ENCODE measurements at regions not wholly inside any gene's neighbourhood (a gene's known extent, or its start where the extent isn't known, plus 50 kb on each side); places are given as distances from the start of the nearest gene placed in this dataset.

DNA sequence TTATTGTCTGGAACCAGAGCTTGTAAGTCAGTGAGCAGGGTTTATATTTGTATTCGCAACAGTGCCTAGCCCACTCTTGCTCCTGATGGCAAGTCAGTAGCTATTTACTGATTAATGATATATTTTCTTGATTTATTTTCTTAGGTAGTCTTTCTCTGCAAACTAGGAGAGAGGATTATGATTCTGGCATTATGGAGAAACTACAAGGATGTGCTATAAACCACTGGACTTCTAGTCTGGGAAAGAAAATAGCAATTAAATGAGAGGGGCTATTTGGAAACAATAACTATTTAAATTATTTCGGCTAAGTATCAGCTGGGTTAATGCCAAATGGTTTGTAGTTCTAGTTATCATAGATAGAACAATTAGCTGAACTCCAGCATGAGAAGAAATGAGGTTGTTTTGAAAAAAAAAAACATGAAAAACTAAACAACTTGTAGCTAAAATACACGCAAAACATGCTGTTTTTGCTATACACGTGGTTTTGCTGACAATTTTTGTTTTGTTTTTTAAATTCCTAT is 304.9 kb upstream of the TCF21 start:
- DNase-seq: no peak

DNA sequence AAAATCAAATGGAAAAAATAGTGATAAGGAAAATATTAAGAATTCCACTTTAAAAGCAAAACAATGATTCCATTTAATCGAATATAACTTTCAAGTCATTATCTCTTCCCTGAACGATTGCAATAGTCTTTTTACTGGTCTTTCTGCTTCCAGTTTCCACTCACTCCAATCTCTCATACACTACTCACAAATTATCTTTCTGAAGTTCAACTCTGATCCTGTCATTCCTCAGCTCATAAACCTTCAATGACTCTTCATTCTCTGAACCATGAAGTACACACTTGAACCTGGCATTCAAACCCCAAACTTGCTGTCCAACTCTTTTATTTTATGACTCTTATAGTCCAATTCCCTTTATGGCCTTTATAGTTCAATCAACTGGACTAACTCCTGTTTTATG is 304.1 kb upstream of the TCF21 start:
- DNase-seq: no peak

DNA sequence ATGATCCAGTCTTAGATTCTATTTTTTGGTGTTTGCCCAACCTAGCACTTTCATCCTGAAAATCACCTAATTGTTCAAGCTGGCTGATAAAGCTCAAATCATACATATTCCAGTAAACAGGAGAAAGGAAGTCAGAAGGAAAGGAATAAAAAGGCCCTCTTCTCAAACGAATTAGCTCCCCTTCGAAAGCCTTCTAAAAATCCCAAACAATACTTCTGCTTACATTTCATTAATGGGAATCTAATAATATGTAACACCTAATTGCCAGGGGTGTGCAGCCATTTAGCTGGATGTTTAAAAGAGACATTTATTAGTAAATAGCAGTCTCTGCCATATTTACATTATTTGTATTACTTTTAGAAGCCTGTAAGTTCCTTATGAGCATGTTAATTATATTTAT is 302.9 kb upstream of the TCF21 start:
- no peak for DNase-seq

DNA sequence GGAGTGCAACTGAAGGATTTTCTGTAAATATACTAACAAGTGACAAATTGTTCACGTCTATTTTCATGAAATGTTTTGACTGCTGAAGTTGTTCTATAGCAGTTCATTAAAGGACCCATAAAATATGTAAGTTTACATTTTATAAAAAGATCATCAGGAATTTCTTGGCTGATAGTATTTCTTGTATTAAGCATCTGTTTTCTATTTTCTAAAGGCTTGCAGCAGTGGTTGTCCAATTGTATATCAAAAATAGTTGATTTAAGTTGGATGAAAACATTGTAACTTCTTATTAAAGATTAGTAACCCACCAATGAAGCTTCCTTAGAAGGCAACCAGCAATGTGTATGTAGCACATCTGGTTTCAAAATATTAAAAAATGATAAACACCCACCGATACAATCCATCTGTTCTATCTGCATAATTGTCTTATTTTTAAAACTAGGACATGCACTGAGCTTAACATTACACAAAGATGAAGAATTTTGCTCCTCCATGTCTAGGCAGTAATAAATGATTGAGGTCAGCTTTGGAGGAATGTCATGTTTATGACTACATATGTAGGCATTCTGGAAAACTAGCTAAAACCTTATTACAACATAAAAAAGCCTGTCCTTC is 301.3 kb upstream of the TCF21 start:
- DNase-seq: no peak

GRCh38 chr6:133590196-133590595 is 298.7 kb upstream of the TCF21 start:
- no peak for DNase-seq

DNA sequence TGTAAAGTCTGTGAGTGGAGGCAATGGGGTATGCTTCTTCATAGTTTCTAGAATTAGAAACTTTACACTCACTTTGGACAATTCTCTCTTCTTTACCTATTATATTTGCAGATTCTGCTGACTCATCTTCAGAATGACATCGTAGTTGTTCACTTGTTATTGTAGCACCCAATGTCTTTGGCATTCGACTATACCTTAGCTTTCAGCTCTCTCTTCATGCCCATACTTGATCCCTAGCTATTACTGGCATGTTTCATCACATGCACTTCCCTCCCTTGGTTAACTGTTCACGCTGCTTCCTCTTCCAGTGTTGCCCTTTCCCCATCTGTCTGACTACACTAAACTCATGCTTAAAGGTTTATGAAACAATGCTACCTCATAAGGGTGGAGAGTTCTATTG is 298.1 kb upstream of the TCF21 start:
- no peak for DNase-seq

GRCh38 chr6:133591275-133591674 is 297.6 kb upstream of the TCF21 start:
- no peak for DNase-seq

- no peak for DNase-seq
Observed at GRCh38 chr6:133594652-133595110, 294.2 kb upstream of the TCF21 start.

- DNase-seq: no peak
Observed at GRCh38 chr6:133595111-133595761, 293.7 kb upstream of the TCF21 start.

DNA sequence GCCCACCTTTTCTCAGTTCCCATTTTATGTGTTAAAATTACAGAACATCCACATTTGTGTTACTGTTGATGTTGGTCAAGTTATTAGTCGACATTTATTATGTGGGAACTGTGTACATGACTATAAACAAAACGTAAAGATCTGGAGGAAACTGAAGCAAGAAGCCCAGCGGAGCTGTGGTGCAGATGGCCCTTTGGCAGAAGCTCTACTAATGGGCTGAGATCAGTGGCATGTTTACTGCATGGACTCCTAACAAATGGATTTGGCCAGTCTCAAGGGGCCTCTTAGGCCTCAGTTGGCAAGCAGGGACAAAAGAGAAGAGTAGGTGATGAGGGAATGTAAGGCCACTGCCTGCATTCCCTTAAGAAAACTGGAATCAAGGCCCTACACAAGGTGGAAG is 282.1 kb upstream of the TCF21 start:
- DNase-seq: no peak

GRCh38 chr6:133608620-133609019 is 280.3 kb upstream of the TCF21 start:
- DNase-seq: no peak

DNA sequence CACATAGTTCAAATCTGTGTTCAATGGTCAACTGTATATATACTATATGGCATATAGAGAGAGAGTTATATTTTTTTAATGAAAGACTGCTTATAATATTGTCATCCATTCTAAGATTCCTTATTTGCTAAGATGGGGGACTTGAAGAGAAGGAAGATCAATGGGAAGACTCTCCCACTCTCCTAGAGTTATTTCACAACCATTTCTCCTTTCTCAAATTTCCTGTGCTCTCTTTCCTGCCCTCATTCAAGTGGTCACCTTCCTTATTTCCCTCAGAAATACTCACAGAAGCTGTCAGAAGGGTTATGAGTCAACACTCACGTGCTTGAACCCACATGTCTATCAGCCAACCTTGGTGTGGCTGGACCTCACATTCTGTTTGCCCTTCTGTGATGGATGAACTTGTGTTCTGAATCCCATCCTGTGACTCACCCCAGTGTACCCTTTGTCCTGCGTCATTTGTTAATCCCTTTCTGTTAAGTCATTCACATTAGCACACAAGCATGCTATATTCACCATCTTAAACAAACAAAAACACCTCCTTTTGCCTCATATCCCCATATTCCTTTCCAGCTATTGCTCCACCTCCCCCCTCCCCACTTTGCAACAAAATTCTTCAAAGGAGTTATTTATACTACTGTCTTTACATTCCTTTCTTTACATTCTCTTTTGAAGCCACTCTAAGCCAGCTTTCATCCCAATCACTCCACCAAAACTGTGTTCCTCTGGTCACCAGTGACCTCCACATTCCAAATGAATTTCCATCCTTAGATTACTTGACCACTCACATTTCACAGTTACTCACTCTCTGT is 279.3 kb upstream of the TCF21 start:
- no peak for DNase-seq

- no peak for DNase-seq
Observed at GRCh38 chr6:133610227-133610840, 278.6 kb upstream of the TCF21 start.

DNA sequence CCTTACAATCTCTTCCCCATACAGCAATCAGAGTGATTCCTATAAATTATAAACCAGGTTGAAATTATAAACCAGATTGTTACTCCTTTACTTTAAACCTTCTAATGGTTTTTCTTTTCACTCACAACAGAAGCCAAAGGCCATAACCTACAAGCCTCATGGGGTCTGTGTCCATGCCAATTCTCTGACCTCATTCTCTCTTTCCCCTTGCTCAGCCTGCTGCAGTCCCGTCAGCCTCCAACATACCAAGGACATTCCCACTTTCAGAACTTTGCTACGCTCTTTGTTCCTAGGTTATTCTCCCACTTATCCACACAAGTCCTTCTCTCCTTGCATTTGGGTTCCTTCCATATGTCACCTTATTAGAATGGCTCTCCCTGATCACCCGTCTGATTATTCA is 277.9 kb upstream of the TCF21 start:
- no peak for DNase-seq

DNA sequence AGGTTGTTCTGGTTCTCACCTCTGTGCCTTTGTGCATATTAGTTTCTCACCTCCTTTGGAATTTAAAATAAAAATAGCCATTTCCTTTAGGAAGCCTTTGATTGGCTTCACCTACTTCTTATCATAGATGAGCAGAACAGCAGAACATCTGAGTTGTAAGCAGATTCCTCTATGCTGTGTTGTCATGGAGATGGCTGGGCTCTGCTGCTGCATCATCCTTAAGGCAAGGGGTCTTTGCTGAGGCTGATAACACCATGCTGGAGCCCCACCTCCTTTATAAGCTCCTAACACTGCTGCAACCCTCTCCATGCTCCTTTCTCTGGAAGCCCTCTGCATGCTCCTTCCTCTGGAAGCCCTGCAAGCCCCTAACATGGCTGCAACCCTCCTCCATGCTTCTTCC is 276.5 kb upstream of the TCF21 start:
- DNase-seq: no peak

GRCh38 chr6:133613211-133613610 is 275.7 kb upstream of the TCF21 start:
- DNase-seq: no peak

GRCh38 chr6:133621751-133622150 is 267.2 kb upstream of the TCF21 start:
- DNase-seq: no peak

GRCh38 chr6:133623065-133623464 is 265.8 kb upstream of the TCF21 start:
- no peak for DNase-seq

- no peak for DNase-seq
Observed at GRCh38 chr6:133623621-133624020, 265.3 kb upstream of the TCF21 start.

- no peak for DNase-seq
Observed at GRCh38 chr6:133626096-133626666, 262.7 kb upstream of the TCF21 start.

GRCh38 chr6:133629970-133630369 is 258.9 kb upstream of the TCF21 start:
- no peak for DNase-seq

DNA sequence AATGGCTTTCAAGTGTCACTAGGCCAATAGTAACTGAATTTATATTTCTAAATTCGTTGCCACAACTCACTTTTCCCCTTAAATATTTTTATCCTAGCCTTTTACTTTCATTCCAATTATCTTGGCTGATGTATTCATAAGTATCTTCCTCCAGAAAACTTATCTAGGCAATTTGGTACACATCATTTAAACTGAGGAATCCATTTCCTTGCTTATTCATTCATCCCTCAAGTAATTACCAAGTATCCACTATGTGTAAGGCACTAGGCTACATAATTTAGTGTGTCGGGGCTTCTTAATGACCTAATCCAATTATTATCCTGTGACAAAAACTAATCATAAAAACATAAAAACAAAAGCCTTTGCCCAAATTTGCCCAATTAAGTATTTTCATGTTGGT is 258.3 kb upstream of the TCF21 start:
- no peak for DNase-seq

DNA sequence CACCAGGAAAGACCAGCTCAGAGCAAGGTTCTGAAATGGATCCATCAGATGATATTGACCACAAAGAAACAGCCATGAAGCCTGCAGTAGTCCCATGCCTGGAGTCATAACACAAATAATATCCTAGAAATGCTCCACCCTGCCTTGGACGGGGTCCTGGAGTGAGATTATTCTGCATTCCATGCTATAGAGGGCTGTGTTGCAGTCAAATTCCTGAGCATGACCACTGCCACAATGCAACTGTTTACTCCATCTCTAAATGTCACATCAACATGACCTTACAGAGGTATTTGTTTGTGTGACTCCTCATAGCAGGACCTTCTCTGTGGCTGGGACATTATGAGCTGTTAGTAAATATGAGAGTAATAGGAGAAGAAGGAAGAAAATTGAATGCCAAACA is 257.5 kb upstream of the TCF21 start:
- no peak for DNase-seq
